Forelimb muscle (tissue), 1 donor: ENCODE measurements at regions not wholly inside any gene's neighbourhood (a gene's known extent, or its start where the extent isn't known, plus 50 kb on each side); places are given as distances from the start of the nearest gene placed in this dataset.

Source experiments
- DNase-seq: peaks from one replicate; pipeline ENCODE4 v3.0.0-alpha.2; 2013; ENCODE audit warnings: low read depth

GRCh38 chr6:84462698-84463097 is 235.3 kb upstream of the CEP162 start:
- no peak for DNase-seq

- no peak for DNase-seq
Measured at GRCh38 chr6:84461461-84461860, 234.0 kb upstream of the CEP162 start.

GRCh38 chr6:84460491-84460890 is 233.0 kb upstream of the CEP162 start:
- DNase-seq = no peak

GRCh38 chr6:84459401-84459800 is 232.0 kb upstream of the CEP162 start:
- no peak for DNase-seq

DNA sequence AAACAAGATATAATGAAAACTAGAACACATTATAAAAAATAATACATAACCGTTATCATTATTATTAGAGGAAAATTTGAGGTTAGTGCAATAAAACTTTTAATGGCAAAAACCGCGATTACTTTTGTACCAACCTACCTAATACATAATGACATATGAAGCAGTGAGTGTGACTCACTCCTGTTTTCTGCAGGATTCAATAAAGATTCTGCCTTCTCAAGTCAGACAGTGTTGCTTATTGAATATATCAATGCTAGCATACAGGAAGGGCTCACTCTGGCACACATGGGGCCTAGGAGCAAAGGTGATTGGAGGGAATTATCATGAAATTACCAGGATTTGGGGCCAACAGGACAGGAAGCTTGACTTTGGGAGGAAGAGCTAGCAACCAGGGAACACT is 230.8 kb upstream of the CEP162 start:
- DNase-seq = no peak

- no peak for DNase-seq
Measured at GRCh38 chr6:84457276-84457675, 229.8 kb upstream of the CEP162 start.

- no peak for DNase-seq
Measured at GRCh38 chr6:84456803-84457202, 229.4 kb upstream of the CEP162 start.

GRCh38 chr6:84455511-84456029 is 228.1 kb upstream of the CEP162 start:
- DNase-seq = no peak

GRCh38 chr6:84453499-84453898 is 226.1 kb upstream of the CEP162 start:
- DNase-seq = no peak

DNA sequence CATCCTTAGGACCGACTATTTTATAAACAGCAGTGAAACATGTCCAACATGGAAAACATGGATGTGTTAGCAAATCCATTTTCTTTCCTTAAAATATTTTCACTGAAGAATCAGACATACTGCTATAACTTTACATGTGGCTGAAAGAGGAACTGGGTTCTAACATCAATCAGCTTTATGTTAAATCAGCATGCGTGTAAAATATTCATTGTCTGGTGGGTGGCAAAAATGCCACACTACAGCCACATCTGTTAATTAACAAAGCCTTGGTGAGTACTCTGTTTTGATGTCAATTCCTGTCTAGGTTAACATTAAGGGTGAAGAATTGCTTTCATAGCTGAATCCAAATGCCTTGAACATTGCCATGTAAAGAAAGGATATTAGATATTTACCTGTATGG is 222.6 kb upstream of the CEP162 start:
- no peak for DNase-seq

DNA sequence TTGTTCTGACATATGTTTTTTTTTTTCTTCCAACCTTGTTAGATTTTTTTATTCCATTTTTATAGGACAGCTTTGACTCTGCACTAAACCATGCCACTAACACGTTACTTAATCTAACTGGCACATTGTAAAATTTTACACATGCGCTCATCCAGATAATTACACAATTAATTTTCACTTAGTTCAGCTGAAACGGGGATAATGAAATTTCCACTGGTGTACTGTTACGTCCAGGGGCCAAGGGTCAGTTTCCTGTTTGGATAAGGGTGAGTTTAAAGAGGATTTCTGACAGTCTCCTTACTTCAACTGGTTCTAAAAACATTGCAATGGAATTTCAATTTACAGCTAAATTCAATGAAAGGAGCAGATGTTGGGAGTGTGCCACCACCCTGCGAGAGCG is 221.8 kb upstream of the CEP162 start:
- DNase-seq = no peak

GRCh38 chr6:84448331-84448730 is 220.9 kb upstream of the CEP162 start:
- no peak for DNase-seq

DNA sequence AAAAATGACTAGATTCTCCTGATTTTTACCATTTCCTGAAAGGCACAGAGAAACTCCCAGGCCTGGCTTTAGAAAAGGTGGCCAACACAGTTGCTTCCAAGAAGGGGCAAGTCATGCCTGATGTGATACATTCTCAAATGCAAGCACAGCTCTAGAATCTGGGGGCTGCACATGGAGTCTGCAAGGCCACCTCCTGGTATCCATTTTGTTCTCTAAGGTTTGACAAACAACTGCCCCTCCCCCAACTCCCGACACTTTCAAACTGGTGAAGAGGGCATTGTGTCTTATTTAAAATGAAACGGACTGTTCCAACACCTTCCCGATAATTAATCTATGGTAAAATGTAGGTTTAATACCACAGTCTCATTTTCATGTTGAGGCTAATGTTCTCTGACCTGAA is 220.2 kb upstream of the CEP162 start:
- no peak for DNase-seq

- no peak for DNase-seq
Measured at GRCh38 chr6:84445068-84445467, 217.6 kb upstream of the CEP162 start.

DNA sequence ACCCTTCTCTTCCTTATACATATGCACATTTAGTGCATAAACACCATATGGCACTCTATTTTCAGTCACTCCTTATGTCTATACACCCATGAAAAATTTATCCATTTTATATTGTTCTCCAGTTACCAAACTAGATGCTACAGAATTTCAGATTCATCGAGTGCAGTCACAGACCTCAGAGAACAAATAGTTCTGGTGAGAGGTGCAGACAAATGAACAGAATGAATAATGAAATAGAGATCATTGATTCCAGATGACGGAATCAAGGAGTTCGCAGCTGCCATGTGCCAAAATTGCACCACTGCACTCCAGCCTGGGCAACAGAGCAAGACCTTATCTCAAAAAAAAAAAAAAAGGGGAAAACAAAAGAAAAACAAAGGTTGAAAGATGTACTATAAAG is 214.8 kb upstream of the CEP162 start:
- no peak for DNase-seq

GRCh38 chr6:84441456-84441855 is 214.0 kb upstream of the CEP162 start:
- no peak for DNase-seq

- no peak for DNase-seq
Measured at GRCh38 chr6:84434550-84434949, 207.1 kb upstream of the CEP162 start.

DNA sequence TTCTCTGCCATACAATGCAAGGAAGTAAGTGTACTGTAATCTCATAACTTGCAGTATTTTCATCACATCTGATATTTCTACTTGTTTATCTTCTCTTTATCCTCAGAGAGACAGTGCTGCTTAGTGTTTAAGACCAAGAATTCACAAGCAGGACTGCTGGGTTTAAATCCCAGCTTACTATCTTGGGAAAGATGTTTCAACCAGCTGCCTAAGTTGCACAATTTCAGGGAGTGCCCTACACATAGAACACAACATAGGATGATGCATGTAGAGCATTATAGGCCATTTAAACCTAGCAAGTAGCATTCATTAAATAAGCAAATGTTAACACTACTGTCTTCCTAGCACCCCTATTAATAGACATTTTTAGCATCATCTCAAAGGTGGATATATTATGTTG is 205.2 kb upstream of the CEP162 start:
- DNase-seq = no peak

DNA sequence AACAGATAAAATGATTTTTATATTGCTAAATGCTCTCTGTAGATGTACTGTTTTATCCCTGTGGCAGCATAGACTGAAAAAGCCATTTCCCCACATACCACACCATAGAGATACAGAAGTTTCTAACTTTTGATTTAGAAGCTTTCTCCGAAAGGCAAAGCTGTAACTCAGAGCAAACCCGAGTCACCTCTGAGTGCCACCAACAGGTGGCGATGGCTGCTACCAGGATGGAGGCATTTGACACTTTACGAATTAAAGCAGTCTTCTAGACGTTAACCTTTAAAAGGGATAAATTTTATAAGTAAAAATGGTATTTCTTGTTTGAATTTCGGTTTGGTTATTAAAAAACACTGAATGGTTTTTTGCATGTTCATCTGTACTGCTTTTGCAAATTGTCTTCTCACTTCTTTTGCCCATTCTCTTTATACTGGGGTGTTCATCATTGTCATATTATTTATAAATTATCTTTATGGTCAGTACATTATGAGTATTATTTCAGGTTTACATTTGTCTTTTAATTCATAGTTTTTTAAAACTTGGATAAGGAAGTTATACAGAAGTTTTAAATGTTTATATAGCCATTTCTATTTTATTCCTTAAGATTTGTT is 201.0 kb upstream of the CEP162 start:
- DNase-seq = peak; percentile 36

- no peak for DNase-seq
Measured at GRCh38 chr6:84425971-84426705, 198.7 kb upstream of the CEP162 start.

- no peak for DNase-seq
Measured at GRCh38 chr6:84424956-84425355, 197.5 kb upstream of the CEP162 start.

GRCh38 chr6:84422380-84422968 is 195.0 kb upstream of the CEP162 start:
- DNase-seq = no peak

- DNase-seq = no peak
Measured at GRCh38 chr6:84421031-84421430, 193.6 kb upstream of the CEP162 start.
